ENCODE measurements at regions not wholly inside any gene's neighbourhood (a gene's known extent, or its start where the extent isn't known, plus 50 kb on each side); places are given as distances from the start of the nearest gene placed in this dataset.
A peak's percentile ranks its signal among the peaks of the same experiment; 100 is the strongest.

GRCh38 chr11:119513131-119513805 lies 90.3 kb upstream of the THY1 start:
- H3K27ac ChIP-seq, result no peak overlapping the region
- DNase-seq (ENCODE audit: low spot score), result no peak
- TF ChIP-seq CTCF (IDR thresholded peaks at IDR 0.05), result no peak
- H3K4me3 ChIP-seq, result no peak overlapping the region

GRCh38 chr11:119512369-119512768 lies 89.4 kb upstream of the THY1 start:
- TF ChIP-seq CTCF (IDR thresholded peaks at IDR 0.05), result no peak
- Histone ChIP-seq H3K27ac (no peak overlapping the region), H3K4me3 (no peak overlapping the region)

GRCh38 chr11:119511614-119512306 lies 88.8 kb upstream of the THY1 start:
- TF ChIP-seq CTCF (IDR thresholded peaks at IDR 0.05), result no peak

More at GRCh38 chr11:119512369-119512768, 89.4 kb upstream of the THY1 start:
- DNase-seq (ENCODE audit: low spot score), result no peak

DNA sequence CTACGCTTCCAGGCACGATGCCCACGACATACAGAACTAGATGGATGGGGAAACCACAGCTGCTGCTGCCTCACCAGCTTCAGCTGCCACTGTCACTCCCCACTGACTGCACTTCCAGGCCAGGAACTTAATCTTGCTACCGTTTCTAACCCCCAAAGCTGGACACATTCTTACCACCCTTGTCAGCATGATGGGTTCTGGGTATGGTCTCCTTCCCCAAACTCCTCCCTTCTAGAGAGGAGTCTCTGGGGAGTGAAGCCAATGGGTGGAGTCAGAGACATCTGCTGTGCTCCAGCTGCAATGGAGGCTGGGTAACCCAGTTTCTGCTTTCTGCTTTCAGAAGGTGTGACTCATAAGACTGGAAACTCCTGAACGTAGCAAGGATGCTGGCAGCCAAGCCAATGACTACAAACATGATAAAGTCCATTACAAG lies 87.0 kb upstream of the THY1 start:
- Histone ChIP-seq H3K27ac (peak overlapping the region in 1 of 2 donors; percentile 24), H3K4me3 (no peak overlapping the region)
- DNase-seq (ENCODE audit: low spot score), result no peak
- TF ChIP-seq CTCF (IDR thresholded peaks at IDR 0.05), result no peak

More at GRCh38 chr11:119511614-119512306, 88.8 kb upstream of the THY1 start:
- Histone ChIP-seq H3K4me3 (no peak overlapping the region), H3K27ac (no peak overlapping the region)
- no peak for DNase-seq (ENCODE audit: low spot score)

GRCh38 chr11:119509282-119509841 lies 86.4 kb upstream of the THY1 start:
- no peak for DNase-seq (ENCODE audit: low spot score)
- Histone ChIP-seq H3K27ac (peak overlapping the region in 1 of 2 donors; percentile 32), H3K4me3 (no peak overlapping the region)
- TF ChIP-seq CTCF (IDR thresholded peaks at IDR 0.05), result no peak

- H3K4me3 ChIP-seq, result no peak overlapping the region
- no peak for DNase-seq (ENCODE audit: low spot score)
- H3K27ac ChIP-seq, result no peak overlapping the region
- no peak for TF ChIP-seq CTCF (IDR thresholded peaks at IDR 0.05)
Observed at GRCh38 chr11:119506436-119506835, 83.5 kb upstream of the THY1 start.
